ENCODE measurements at regions not wholly inside any gene's neighbourhood (a gene's known extent, or its start where the extent isn't known, plus 50 kb on each side); places are given as distances from the start of the nearest gene placed in this dataset.

DNA sequence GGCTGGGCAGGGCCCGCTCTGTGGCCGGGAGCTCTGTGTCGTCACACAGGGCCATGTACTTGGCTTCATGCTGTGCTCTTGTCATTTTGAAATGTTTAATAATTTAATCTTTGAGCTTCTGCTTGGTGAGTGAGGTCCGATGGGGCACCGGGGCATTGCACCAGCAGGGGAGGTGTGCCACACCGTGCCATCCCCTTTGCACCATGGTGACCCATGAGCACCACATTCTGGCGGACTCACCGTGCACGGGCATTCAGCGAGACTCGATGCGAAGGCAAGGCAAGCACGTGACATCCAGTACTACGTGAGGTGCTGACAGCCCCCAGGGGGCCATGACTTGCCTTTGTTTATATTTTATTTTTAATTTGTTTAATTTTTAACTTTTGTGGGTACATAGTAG lies 204.3 kb downstream of the URI1 start:
- TF ChIP-seq, protein P1, sequence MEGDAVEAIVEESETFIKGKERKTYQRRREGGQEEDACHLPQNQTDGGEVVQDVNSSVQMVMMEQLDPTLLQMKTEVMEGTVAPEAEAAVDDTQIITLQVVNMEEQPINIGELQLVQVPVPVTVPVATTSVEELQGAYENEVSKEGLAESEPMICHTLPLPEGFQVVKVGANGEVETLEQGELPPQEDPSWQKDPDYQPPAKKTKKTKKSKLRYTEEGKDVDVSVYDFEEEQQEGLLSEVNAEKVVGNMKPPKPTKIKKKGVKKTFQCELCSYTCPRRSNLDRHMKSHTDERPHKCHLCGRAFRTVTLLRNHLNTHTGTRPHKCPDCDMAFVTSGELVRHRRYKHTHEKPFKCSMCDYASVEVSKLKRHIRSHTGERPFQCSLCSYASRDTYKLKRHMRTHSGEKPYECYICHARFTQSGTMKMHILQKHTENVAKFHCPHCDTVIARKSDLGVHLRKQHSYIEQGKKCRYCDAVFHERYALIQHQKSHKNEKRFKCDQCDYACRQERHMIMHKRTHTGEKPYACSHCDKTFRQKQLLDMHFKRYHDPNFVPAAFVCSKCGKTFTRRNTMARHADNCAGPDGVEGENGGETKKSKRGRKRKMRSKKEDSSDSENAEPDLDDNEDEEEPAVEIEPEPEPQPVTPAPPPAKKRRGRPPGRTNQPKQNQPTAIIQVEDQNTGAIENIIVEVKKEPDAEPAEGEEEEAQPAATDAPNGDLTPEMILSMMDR (IDR thresholded peaks at IDR 0.05; ENCODE audit: low read depth, low read length), result no peak
- TF ChIP-seq EZH2phosphoT487 (IDR thresholded peaks at IDR 0.05; ENCODE audit: low read depth), result no peak

Data from OCI-LY3 (cell line).